Stimulated activated CD8-positive, alpha-beta memory T cell treated with anti-CD3 and anti-CD28 coated beads, Interleukin-4, amount 100 ng/mL, for 48 hours (primary cell): ENCODE measurements at regions not wholly inside any gene's neighbourhood (a gene's known extent, or its start where the extent isn't known, plus 50 kb on each side); places are given as distances from the start of the nearest gene placed in this dataset.

Experiments
- DNase-seq: peaks from one replicate; pipeline ENCODE4 v3.0.0-alpha.2; 2020

GRCh38 chr11:29027436-29027835 is 919.2 kb downstream of the METTL15 start:
- no peak for DNase-seq

GRCh38 chr11:29026286-29026685 is 918.1 kb downstream of the METTL15 start:
- no peak for DNase-seq

GRCh38 chr11:29025001-29025400 is 916.8 kb downstream of the METTL15 start:
- DNase-seq: no peak

GRCh38 chr11:29024386-29024785 is 916.2 kb downstream of the METTL15 start:
- DNase-seq: no peak

GRCh38 chr11:29023761-29024160 is 915.6 kb downstream of the METTL15 start:
- DNase-seq: no peak

- no peak for DNase-seq
Observed at GRCh38 chr11:29022676-29023075, 914.5 kb downstream of the METTL15 start.

- no peak for DNase-seq
Observed at GRCh38 chr11:29019960-29020683, 911.9 kb downstream of the METTL15 start.

GRCh38 chr11:29018631-29019030 is 910.4 kb downstream of the METTL15 start:
- DNase-seq: no peak

- DNase-seq: no peak
Observed at GRCh38 chr11:29017941-29018340, 909.8 kb downstream of the METTL15 start.

- DNase-seq: no peak
Observed at GRCh38 chr11:29012507-29012906, 904.3 kb downstream of the METTL15 start.

- DNase-seq: no peak
Observed at GRCh38 chr11:29009426-29009825, 901.2 kb downstream of the METTL15 start.

GRCh38 chr11:29008481-29008880 is 900.3 kb downstream of the METTL15 start:
- DNase-seq: no peak

- no peak for DNase-seq
Observed at GRCh38 chr11:29006668-29007067, 898.5 kb downstream of the METTL15 start.

GRCh38 chr11:29005401-29005980 is 897.3 kb downstream of the METTL15 start:
- no peak for DNase-seq

GRCh38 chr11:29002816-29003215 is 894.6 kb downstream of the METTL15 start:
- DNase-seq: no peak

- DNase-seq: no peak
Observed at GRCh38 chr11:28999620-29000019, 891.4 kb downstream of the METTL15 start.

GRCh38 chr11:28992996-28993395 is 884.8 kb downstream of the METTL15 start:
- DNase-seq: no peak

- DNase-seq: no peak
Observed at GRCh38 chr11:28984231-28984630, 876.0 kb downstream of the METTL15 start.

GRCh38 chr11:28983780-28984179 is 875.6 kb downstream of the METTL15 start:
- no peak for DNase-seq

GRCh38 chr11:28981381-28981780 is 873.2 kb downstream of the METTL15 start:
- DNase-seq: no peak

GRCh38 chr11:28976801-28977145 is 868.6 kb downstream of the METTL15 start:
- no peak for DNase-seq

- no peak for DNase-seq
Observed at GRCh38 chr11:28976012-28976800, 868.0 kb downstream of the METTL15 start.

GRCh38 chr11:28969832-28970231 is 861.6 kb downstream of the METTL15 start:
- no peak for DNase-seq

- no peak for DNase-seq
Observed at GRCh38 chr11:28966951-28967350, 858.8 kb downstream of the METTL15 start.
